ENCODE measurements at regions not wholly inside any gene's neighbourhood (a gene's known extent, or its start where the extent isn't known, plus 50 kb on each side); places are given as distances from the start of the nearest gene placed in this dataset.

DNA sequence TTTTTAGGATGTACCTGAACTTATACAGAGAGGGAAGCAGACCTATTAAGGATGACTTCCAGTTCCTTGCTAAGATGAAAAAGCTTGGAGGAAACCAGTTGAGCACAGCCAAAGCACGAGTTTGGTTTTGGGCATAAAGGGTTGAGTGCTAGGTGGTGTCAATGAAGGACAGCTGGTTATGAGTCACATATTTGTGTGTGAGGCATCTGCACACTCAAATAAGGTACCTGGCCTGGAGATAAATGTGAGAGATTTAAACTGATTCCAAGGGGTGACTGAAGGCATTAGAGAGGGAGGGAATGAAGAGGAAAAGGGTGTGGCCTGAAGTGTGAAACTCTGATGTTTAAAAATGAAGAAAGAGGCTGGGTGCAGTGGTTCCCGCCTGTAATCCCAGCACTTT lies 486.7 kb downstream of the DIPK2A start:
- intact Hi-C loops (cut with micrococcal nuclease), result no loop called here
- H3K4me2 ChIP-seq (replicated peaks; ENCODE audit: extremely low read depth, low read length, poor library complexity, severe bottlenecking), result no peak overlapping the region
- Mint-ChIP-seq H3K27me3 (ENCODE audit: low read depth in 3 of 3) (peaks cover 0 to 3% (median 2%) of the 10 kb centered on the region in 3 donors), H3K9me3 (peaks cover 3 to 11% (median 4%) of the 10 kb centered on the region in 7 donors), H3K27ac (no peak overlapping the region), H3K4me1 (no peaks in the 10 kb centered on the region), H3K36me3 (no peaks in the 10 kb centered on the region), H3K4me3 (no peak overlapping the region)
- H3K27ac ChIP-seq (ENCODE audit: low read depth in 1 of 2, low read length in 2 of 2), result no peak overlapping the region
- H4K20me1 ChIP-seq (ENCODE audit: insufficient read depth, low read length), result no peaks in the 10 kb centered on the region
- no peaks in the 10 kb centered on the region for H3K79me2 ChIP-seq (ENCODE audit: insufficient read depth, low read length)
- no peak for DNase-seq
- no peak overlapping the region for H3K9ac ChIP-seq (ENCODE audit: insufficient read depth, low read length, poor library complexity, severe bottlenecking)
- TF ChIP-seq, protein P1, sequence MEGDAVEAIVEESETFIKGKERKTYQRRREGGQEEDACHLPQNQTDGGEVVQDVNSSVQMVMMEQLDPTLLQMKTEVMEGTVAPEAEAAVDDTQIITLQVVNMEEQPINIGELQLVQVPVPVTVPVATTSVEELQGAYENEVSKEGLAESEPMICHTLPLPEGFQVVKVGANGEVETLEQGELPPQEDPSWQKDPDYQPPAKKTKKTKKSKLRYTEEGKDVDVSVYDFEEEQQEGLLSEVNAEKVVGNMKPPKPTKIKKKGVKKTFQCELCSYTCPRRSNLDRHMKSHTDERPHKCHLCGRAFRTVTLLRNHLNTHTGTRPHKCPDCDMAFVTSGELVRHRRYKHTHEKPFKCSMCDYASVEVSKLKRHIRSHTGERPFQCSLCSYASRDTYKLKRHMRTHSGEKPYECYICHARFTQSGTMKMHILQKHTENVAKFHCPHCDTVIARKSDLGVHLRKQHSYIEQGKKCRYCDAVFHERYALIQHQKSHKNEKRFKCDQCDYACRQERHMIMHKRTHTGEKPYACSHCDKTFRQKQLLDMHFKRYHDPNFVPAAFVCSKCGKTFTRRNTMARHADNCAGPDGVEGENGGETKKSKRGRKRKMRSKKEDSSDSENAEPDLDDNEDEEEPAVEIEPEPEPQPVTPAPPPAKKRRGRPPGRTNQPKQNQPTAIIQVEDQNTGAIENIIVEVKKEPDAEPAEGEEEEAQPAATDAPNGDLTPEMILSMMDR (IDR thresholded peaks at IDR 0.05), result no peak
- H3K4me1 ChIP-seq (ENCODE audit: control insufficient read depth in 1 of 2, insufficient read depth in 2 of 2, low read length in 2 of 2), result no peaks in the 10 kb centered on the region
- no peak overlapping the region for H2AFZ ChIP-seq (ENCODE audit: insufficient read depth, low read depth, low read length, poor library complexity, severe bottlenecking)
- WGBS (ENCODE audit: insufficient coverage), result 90% methylated on average over 1 of the region's 2 CpGs
- H3K4me3 ChIP-seq (replicated peaks in 1 of 3; ENCODE audit: low read depth in 2 of 3, low read length in 3 of 3), result no peak overlapping the region
- H3K27me3 ChIP-seq (ENCODE audit: control insufficient read depth in 2 of 2, insufficient read depth in 2 of 2, low read length in 2 of 2), result no peaks in the 10 kb centered on the region
- no peaks in the 10 kb centered on the region for H3K36me3 ChIP-seq (replicated peaks in 1 of 2; ENCODE audit: control insufficient read depth in 1 of 2, insufficient read depth in 2 of 2, low read length in 2 of 2)
- no peaks in the 10 kb centered on the region for H3K9me3 ChIP-seq (replicated peaks in 1 of 2; ENCODE audit: control insufficient read depth in 1 of 2, insufficient read depth in 1 of 2, low read length in 2 of 2)

DNA sequence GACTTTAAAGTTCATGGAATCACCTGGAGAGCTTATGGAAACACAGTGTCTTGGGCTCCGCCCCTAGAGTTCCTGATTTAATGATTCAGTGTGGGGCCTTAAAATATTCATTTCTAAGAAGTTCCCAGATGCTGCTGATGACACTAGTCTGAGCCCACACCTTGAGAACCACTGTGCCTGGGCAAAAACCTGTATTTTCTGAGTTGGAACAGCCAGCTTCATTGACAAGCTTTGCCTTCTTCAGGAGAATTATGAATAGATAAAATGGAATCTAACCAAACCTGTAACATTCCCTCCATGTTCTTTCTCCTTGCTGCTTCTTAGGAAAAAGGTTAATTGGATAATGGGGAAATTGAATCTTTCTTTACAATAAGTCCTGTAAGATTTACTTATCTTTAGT lies 490.7 kb downstream of the DIPK2A start:
- no peak for DNase-seq
- H3K9me3 Mint-ChIP-seq, result peaks cover 2 to 8% (median 3%) of the 10 kb centered on the region in 7 donors
- H3K27ac Mint-ChIP-seq, result no peak overlapping the region
- H3K79me2 ChIP-seq (ENCODE audit: insufficient read depth, low read length), result no peaks in the 10 kb centered on the region
- no peak overlapping the region for H3K4me2 ChIP-seq (replicated peaks; ENCODE audit: extremely low read depth, low read length, poor library complexity, severe bottlenecking)
- H3K4me3 Mint-ChIP-seq, result no peak overlapping the region
- peaks cover 0 to 3% (median 1%) of the 10 kb centered on the region in 3 donors for H3K27me3 Mint-ChIP-seq (ENCODE audit: low read depth in 3 of 3)
- no peaks in the 10 kb centered on the region for H3K36me3 ChIP-seq (replicated peaks in 1 of 2; ENCODE audit: control insufficient read depth in 1 of 2, insufficient read depth in 2 of 2, low read length in 2 of 2)
- no peak overlapping the region for H3K4me3 ChIP-seq (replicated peaks in 1 of 3; ENCODE audit: low read depth in 2 of 3, low read length in 3 of 3)
- H3K4me1 Mint-ChIP-seq, result no peaks in the 10 kb centered on the region
- TF ChIP-seq, protein P1 (IDR thresholded peaks at IDR 0.05), result no peak
- H3K4me1 ChIP-seq (ENCODE audit: control insufficient read depth in 1 of 2, insufficient read depth in 2 of 2, low read length in 2 of 2), result no peaks in the 10 kb centered on the region
- no peaks in the 10 kb centered on the region for H3K36me3 Mint-ChIP-seq
- no peaks in the 10 kb centered on the region for H3K27me3 ChIP-seq (ENCODE audit: control insufficient read depth in 2 of 2, insufficient read depth in 2 of 2, low read length in 2 of 2)
- no peak overlapping the region for H3K27ac ChIP-seq (ENCODE audit: low read depth in 1 of 2, low read length in 2 of 2)
- no peaks in the 10 kb centered on the region for H3K9me3 ChIP-seq (replicated peaks in 1 of 2; ENCODE audit: control insufficient read depth in 1 of 2, insufficient read depth in 1 of 2, low read length in 2 of 2)
- H4K20me1 ChIP-seq (ENCODE audit: insufficient read depth, low read length), result no peaks in the 10 kb centered on the region
- intact Hi-C loops (cut with micrococcal nuclease), result no loop called here
- H3K9ac ChIP-seq (ENCODE audit: insufficient read depth, low read length, poor library complexity, severe bottlenecking), result no peak overlapping the region
- no peak overlapping the region for H2AFZ ChIP-seq (ENCODE audit: insufficient read depth, low read depth, low read length, poor library complexity, severe bottlenecking)
- 71% methylated on average over 1 of the region's 1 CpG for WGBS (ENCODE audit: insufficient coverage)

All from CD14-positive monocyte (primary cell).